Ramos (cell line): ENCODE measurements at regions not wholly inside any gene's neighbourhood (a gene's known extent, or its start where the extent isn't known, plus 50 kb on each side); places are given as distances from the start of the nearest gene placed in this dataset.
"Not testable (repeated sequence)": the region's sequence is repeated elsewhere in the genome, so short reads cannot be mapped to it uniquely, and the experiment has no call there.

Experiments
- in situ Hi-C: fragments of 300-500 bp; cut with MboI; formaldehyde crosslinking; loops from one replicate; pipeline ENCODE4 v1.14.3; 2022; ENCODE audit warnings: low sequenced_read_pairs; ENCODE audit not compliant: unreplicated experiment

DNA sequence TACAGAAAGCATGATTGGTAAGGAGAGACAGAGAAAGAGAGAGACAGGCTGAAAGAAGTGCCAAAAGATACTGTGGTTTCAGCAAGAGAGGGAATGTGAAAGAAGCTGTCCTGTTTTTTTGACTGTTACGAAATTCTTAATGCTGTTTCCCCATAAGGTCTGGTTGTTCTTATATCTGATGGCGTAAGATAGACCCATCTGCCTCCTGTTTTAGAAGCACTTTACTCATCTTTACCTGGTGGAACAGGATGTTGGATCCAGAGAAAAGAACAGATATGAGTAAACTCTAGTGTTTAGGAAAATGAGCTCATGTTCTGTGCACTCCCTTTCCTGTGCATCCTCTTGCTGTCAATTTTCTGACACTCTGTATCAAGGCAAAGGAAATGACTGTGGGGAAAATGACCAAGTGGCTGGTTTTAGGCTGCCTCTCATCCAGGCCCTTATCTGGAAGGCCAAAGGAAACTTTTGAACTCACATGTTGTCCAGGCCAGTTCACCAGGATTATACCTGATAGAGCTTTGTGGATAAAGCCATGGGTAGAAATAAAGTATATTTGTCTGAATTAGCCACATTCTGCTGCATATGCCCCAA is 311.7 kb upstream of the HTR2C start:
- in situ Hi-C loops, result no loop called here

DNA sequence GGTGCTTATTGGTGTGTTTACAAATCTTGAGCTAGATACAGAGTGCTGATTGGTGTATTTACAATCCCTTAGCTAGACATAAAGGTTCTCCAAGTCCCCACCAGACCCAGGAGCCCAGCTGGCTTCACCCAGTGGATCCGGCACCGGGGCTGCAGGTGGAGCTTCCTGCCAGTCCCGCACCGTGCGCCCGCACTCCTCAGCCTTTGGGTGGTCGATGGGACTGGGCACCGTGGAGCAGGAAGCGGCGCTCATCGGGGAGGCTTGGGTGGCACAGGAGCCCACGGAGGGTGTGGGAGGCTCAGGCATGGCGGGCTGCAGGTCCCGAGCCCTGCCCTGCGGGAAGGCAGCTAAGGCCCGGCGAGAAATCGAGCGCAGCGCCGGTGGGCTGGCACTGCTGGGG is 313.5 kb upstream of the HTR2C start:
- in situ Hi-C loops, result not testable (repeated sequence)

DNA sequence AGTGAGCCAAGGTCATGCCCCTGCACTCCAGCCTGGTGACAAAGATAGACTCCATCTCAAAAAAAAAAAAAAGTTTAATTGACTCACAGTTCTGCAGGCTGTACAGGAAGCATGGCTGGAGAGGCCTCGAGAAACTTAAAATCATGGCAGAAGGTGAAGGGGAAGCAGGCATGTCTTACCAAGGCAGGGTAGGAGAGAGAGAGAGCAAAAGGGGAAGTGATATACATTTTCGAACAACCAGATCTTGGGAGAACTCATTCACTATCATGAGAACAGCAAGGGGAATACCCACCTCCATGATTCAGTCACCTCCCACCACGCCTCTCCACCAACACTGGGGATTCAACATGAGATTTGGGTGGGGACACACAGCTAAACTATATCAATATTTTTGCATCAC is 315.2 kb upstream of the HTR2C start:
- in situ Hi-C loops, result no loop called here

DNA sequence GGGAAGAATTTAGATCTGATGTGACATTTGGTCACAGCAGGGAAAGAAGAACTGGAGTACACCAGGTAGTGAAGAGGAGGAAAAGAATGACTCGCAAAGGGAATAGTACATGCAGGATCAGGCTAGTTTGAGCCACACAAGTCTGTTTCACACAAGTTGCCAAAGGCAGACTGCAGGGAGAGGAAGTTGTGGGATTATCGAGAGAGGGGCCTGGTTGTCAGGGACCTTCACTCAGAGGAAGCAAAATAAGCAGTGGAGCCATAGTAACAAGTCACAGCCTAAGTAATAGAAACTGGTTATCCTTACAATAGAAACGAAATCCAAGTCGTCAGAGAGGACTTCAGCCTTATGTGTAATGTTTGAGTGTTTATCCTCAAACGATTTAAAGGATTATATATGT is 316.7 kb upstream of the HTR2C start:
- in situ Hi-C loops, result no loop called here

DNA sequence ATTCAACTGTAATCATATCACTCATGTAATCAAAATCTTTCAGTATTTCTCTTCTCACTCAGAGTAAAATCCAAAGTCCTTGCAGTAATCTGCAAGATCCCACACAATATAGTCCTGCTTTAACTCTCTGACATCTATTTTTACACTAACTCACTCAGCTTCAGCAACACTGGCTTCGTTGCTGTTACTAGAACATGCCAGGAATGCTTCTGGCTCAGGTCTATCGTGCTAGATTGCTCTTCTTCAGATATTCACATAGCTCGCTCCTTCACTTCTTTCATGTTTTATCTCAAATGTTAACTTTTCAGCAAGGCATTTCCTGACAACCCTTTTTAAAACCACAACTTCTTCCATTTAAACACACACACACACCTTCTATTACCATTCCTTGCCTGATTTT is 331.7 kb upstream of the HTR2C start:
- in situ Hi-C loops, result no loop called here

DNA sequence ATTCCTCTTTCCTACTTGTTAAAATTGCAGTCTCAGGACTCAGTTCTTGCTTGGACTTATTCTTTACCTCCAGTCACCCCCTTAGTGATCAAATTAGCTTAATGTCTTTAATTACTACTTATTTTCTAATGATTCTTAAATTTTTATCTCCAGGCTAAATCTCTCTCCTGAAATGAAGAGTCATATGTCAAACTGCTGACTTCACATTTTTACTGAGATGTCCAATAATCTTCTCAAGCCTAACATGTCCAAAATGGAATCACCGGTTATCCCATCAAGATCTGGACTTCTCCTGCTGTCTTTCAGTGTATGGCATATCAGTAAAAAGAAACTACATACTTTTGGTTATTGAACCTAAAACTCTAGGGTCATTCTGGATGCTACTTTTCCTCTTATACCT is 332.3 kb upstream of the HTR2C start:
- in situ Hi-C loops, result no loop called here

DNA sequence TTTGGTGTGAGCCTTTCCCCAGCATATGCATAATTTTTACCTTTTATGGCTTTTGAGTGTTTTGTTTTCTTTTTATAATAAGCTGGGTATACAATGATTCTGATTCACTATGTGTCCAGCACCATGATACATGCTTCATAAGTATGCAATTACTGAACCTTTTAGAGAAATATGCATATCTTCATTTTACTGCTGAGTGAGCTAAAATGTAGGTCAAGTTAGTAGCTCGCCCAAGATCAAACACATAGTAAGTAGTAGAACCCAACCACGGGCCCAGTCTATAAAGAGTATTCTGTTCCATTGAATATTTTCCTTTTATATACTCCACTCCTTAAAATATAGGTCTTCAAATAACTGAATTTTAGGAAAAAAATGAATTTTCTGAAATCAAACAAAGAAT is 362.4 kb upstream of the HTR2C start:
- in situ Hi-C loops, result no loop called here

DNA sequence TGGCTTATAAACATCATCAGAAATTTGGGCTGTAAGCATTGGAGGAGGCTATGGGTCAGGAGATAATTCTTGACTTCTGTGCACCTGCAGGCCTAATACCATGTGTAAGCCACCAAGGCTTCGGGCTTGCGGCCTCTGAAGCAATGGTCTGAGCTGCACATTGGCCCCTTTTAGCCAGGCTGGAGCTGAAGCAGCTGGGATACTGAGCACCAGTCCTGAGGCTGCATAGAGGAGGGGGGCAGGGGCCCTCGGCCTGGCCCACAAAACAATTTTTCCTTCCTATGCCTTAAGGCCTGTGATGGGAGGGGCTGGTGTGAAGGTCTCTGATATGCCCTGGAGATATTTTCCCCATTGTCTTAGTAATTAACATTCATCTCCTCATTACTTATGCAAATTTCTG is 373.0 kb upstream of the HTR2C start:
- in situ Hi-C loops, result no loop called here

DNA sequence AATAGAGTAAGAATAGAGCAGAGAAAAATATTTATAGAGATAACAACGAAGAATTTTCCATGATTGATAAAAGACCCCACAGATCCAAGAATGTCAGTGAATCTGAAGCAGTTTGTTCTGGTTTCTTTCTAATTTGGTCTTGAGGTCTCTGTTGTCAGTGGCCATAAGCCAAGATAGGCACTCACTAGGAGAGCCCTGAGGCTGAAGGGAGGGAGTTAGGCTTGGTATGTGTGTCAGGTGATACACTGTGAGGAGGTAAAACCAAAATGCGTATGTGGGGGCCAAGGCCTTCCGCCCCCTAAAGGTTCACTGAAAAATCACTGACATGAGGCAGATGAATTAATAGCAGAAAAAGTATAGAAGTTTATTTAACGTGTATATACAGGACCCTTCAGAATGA is 382.3 kb upstream of the HTR2C start:
- in situ Hi-C loops, result no loop called here

DNA sequence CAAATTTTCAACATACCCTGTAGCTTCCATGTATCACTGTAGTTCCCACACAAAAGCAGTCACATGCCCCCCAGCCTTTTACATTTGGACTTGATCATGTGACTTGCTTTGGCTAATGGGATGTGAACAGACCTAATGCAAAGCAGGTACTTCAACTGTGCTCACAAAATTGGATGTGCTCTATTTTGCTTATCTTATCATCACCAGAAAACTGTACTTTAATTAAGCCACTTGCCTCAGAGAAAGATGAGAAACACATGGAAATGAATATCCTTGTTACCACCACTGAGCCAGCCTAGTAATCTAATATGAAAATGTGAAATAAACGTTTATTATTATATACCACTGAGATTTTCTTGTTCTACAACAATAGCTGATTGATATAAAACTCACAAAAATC is 402.7 kb upstream of the HTR2C start:
- in situ Hi-C loops, result no loop called here

DNA sequence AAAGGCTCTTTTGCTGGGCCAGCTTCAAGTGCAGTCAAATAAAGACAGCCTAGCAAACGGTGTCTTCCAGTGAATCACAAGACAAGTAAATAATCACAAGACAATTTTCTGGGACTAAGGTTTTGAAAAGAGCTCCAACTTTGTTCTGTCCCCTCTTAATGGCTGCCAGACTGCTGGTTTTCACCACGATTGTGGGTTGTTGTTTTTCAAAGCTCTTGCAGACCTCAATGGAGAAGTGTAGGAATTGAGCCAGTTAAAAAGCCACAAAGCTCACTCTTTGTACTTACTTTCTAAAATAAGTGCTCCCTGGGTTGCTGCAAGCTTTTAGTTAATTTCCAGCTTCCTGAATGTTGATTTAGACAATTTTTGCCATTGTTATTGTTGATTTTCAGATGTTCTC is 405.8 kb upstream of the HTR2C start:
- in situ Hi-C loops, result no loop called here

DNA sequence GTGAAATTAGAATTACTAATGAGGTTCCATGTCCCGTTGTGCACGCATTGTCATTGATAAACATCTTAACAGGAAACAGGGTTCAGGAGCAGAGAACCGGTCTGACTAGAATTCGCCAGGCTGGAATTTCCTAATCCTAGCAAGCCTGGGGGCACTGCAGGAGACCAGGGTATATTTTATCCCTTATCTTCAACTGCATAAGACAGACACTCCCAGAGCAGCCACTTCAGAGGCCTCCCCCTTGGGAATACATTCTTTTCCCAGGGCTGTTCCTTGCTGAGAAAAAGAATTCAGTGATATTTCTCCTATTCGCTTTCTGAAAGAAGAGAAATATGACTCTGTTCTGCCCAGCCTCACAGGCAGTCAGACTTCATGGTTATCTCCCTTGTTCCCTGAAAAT is 416.6 kb upstream of the HTR2C start:
- in situ Hi-C loops, result not testable (repeated sequence)

DNA sequence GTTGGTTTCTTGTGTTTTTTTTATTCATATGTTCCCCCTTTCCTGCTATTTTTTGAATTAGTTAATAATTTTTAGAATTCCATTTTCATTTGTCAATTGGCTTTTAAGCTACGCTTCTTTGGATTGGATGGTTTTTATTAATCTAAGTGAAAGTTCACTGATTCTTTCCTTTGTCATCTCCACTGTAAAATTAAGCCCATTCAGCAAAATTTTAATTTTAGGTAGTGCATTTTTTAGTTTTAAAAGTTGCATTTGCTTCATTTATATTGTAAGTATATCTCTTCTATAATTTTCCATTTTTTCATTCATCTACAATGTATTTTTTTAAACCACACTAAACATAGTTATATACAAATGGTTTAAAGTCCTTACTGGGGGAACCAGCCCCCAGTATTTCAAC is 417.3 kb upstream of the HTR2C start:
- in situ Hi-C loops, result no loop called here

DNA sequence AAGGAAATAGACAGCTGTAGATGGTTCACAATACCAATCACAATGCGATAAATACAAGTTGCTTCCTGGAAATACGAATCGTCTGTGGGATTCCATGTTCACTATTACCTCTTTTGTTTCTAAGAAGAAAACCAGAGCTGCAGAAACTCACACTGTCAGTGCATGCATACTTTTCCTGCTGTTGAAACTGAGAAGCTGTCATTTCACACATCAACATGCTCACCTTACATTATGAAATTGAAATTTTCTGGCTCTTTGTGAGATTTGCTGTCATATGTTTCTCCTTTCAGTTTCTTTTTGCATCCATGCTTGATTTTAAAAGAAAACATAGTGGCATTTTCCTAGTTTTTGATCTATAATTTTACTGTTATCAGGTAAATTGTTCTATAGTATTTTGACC is 418.3 kb upstream of the HTR2C start:
- in situ Hi-C loops, result no loop called here

DNA sequence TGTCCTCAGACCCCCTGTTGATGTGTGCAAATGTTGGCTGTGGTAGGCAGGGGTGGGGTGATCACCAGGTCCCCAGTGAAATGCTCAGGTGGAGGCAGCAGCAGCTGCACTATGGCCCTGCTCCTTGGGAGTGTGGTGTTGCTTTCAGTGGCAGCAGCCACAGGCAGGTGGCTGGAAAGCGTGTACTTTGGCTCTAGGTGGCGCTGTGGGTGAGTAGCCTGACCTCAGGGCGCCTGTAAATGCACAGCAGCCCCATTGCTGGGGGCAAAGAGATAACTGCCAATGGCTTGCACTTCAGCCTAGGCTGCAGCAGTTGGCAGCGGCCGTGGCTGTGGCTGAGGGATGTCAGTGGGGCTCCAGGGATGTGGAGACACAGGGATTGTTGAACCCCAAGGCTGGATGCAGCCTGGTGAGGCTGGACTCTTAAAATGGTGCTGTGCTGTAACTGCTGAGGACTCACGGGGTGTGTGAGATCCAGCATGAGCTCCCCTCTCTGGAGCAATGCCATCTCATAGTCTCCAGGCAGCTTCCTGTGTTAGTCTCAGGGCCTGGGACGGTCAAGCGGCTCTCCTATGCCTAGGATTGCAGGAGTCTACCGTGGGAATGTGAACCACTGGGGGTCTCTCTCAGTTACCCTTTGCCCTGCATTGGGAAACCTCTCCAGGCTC is 421.7 kb upstream of the HTR2C start:
- in situ Hi-C loops, result no loop called here

DNA sequence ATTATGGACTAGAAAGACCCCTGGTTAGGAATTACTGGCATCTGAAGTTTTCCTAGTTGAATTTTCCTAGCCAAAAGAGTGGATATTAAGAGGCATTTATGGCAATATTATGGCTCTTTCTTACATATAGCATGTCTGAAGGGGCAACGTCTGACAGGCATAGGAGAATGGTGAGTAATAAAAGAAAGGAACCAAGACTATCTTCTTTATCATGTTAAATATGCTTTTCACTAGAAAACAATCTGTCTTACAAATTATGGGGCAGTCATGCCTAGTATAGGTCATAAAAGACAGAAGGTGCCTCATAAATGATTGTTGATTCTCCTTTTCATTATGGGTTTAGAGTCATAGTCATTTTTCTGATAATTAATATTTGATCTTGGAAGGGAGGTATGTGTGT is 431.1 kb upstream of the HTR2C start:
- in situ Hi-C loops, result no loop called here

DNA sequence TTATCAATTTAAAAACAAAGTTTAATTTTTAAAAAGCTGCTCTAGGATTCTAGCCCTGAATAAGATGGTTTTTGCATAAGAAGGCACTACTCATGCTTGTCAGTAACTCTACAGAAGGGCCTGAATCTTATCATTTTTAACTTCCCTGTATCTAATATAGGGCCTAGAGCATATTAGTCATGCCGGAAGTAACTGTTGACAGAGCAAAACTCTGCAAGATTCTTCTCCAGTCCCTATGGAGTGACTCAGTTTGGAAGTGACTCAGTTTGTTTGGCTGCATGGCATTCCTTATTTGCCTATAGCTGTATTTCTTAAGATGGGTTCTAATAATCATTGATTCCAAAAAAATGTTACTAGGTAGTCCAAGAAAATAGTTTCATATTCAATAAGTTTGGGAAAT is 431.8 kb upstream of the HTR2C start:
- in situ Hi-C loops, result no loop called here

DNA sequence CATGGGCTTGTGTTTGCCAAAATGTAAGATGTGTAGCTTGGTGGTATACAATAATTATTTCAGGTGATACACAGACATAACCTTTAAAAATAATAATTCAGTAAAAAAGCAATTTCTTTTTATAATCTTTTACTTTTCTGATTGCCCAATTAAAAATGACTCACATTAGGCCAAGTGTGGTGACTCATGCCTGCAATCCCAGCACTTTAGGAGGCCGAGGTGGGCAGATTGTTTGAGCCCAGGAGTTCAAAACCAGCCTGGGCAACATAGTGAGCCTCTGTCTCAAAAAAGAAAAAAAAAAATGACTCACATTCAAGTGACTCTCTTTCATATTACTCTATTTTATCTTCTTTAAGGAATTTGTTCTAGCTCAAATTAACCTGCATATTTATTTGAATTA is 449.4 kb upstream of the HTR2C start:
- in situ Hi-C loops, result no loop called here

DNA sequence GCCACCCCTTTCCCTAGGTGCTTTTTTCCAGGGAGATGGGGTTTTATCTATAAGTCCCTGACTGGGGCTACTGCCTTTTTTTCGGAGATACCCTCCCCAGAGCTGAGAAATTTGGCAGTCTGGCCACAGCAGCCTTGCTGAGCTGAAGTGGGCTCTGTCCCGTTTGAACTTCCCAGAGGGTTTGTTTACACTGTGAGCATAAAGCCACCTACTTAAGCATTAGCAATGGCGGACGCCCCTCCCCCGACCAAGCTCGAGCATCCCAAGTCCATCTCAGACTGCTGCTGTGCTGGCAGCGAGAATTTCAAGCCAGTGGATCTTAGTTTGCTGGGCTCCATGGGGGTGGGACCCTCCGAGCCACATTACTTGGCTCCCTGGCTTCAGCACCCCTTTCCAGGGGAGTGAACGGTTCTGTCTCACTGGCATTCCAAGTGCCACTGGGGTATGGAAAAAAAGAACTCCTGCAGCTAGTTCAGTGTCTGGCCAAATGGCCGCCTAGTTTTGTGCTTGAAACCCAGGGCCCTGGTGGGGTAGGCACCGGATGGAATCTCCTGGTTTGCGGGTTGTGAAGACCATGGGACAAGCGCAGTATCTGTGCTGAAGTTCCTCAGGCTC is 456.4 kb upstream of the HTR2C start:
- in situ Hi-C loops, result no loop called here

DNA sequence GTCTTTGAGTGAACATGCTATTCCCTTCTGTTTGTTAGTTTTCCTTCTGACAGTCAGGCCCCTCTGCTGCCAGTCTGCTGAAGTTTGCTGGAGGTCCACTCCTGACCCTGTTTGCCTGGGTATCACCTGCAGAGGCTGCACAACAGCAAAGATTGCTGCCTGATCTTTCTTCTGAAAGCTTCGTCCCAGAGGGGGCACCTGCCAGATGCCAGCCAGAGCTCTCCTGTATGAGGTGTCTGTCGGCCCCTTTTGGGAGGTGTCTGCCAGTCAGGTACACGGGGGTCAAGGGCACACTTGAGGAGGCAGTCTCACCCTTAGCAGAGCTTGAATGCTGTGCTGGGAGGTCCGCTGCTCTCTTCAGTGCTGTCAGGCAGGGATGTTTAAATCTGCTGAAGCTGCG is 456.9 kb upstream of the HTR2C start:
- in situ Hi-C loops, result no loop called here

DNA sequence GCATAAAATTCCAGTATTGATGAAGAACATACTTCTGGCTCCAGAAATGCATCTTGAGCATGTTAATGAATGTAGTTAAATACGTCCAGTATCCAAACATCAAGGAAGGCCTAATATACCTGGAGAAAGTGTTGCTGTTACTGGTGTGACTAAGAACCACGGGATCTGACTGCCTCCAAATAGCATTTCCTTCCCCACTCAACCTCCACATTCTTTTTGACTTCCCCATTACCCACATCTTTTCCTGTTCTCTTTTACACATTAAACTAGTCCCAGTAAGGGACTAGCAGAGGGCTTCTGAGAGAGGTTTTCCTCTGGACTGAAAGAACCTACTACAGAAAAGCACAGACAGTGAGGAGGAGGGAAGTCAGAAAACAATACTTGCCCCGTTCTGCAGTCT is 482.8 kb upstream of the HTR2C start:
- in situ Hi-C loops, result no loop called here

DNA sequence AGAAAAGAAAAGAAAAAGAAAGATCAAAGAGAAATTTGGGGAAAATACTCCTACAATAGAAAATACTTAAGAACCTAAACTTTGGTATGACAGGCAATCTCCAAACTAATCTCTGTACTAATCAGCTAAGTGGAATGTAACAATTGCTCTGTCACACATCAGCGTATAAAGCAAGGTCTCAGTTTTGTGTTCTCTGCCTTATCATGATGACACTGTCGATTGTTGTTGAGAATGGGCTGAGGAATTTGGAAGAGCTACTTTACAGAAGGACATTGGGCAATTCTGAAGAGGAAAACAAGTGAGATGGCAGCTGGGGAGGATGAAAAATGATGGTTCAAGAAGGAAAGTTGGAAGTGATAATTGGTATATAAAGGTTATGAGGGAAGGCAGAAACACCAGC is 486.0 kb upstream of the HTR2C start:
- in situ Hi-C loops, result no loop called here
